ENCODE measurements at regions not wholly inside any gene's neighbourhood (a gene's known extent, or its start where the extent isn't known, plus 50 kb on each side); places are given as distances from the start of the nearest gene placed in this dataset.

DNA sequence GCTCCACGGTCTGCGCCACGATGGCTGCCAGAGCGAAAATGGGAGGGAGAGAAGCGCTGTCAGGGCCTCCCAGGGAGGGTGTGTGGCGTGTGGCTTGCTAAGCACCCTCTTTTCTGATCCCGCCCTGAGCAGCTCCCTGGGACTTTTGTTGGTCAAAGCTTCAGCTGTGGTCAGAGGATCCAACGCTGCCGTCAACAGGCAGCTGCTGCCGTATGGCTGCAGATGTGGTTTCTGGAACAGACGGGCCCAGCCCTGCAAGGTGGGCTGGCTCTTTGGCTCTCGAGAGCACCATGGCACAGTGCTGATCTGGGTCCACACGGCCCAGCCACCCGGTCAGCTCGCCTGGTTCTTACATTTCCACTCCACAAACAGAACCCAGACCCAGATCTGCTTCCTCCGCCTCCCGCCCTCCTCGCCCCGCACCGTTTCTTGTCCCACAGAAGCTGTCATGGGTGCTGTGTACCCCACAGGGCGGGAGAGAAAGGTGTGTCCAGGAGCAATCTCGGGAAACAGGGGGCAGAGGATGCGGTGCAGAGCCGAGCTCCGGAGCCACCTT, 86.0 kb upstream of the BHLHE23 start:
- TF ChIP-seq, protein P1, sequence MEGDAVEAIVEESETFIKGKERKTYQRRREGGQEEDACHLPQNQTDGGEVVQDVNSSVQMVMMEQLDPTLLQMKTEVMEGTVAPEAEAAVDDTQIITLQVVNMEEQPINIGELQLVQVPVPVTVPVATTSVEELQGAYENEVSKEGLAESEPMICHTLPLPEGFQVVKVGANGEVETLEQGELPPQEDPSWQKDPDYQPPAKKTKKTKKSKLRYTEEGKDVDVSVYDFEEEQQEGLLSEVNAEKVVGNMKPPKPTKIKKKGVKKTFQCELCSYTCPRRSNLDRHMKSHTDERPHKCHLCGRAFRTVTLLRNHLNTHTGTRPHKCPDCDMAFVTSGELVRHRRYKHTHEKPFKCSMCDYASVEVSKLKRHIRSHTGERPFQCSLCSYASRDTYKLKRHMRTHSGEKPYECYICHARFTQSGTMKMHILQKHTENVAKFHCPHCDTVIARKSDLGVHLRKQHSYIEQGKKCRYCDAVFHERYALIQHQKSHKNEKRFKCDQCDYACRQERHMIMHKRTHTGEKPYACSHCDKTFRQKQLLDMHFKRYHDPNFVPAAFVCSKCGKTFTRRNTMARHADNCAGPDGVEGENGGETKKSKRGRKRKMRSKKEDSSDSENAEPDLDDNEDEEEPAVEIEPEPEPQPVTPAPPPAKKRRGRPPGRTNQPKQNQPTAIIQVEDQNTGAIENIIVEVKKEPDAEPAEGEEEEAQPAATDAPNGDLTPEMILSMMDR (IDR thresholded peaks at IDR 0.05; ENCODE audit: low read length, missing control alignments), result no peak
- DNase-seq (ENCODE audit: low read depth), result no peak
- H3K4me3 ChIP-seq (replicated peaks; ENCODE audit: low read depth, low read length), result no peak overlapping the region

DNA sequence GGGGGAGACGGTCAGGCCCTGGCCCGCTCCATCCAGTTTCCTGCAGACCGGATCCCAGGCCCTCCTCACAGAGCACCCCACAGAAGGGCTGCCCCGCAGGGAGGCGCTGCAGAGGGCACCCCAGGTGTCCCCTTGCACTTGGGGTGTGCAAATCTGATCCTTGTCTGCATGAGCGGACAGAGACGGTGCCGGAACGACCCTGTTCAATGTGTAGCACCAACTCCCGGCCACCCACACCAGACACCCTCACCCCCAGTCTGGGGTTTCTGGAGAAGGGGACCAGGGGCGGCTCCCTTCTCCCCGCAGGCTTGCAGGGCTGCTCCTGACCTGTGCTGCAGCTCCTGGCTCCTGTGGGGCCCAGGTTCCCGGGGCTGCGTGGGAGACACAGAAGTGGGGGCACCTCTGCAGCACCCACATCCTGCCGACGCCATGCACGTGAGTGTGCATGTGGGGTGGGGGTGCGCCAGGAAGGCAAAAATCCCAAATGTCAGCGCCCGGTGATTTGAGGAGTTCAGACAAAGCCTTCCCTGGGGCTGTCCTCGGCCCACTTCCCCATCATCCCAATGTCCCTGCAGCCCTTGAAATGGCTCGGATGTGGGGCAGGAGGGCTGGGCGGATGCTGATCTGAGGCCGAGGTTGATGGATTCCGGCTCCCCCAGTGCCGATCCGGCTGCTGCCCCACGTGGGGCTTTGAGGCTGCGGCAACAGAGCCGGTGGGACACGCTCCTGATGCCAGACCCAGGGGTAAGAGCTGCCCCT, 85.3 kb upstream of the BHLHE23 start:
- TF ChIP-seq, protein P1 (IDR thresholded peaks at IDR 0.05; ENCODE audit: low read length, missing control alignments), result no peak

DNA sequence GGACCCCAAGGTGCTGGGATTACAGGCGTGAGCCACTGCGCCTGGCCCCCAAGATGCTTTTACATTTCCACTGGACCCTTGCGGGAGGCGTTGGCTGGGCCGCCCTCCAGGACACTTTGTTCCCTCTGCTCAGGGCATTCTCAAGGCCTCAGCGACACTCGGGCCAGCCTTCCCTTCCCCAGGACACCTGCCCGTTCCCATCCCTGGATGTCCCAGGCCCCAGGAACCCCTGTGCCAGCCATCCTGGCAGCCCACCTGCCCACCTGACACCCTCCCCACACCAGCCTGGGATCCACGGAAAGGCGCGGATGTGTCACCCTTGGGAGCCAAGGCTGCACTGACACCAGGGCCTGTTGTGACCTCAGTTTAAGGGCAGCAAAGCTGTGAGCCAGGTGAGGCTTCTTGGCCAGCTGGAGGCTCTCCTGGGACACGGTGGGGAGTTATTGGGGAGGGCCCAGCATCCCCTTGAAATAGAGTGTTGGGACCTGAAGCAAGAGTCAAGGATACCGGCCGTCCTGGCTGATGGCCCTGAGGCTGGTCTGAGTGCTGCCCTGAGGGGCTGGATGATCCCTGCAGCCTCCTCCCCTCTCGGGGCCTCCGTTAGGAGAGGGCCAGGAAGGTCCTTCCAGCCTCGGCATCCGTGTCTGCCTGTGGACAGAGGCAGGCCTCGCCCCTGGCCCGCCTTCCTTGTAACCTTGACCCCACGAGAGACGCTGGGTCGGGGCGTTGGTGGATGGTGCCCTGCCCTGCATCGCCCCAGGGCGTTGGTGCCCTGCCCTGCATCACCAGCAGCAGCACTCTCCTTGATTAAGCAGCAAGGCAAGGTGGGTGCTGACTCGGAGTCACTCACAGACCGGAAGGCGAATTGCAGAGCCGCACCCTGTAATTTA, 84.2 kb upstream of the BHLHE23 start:
- TF ChIP-seq, protein P1 (IDR thresholded peaks at IDR 0.05; ENCODE audit: low read length, missing control alignments), result no peak
- no peak for DNase-seq (ENCODE audit: low read depth)
- H3K4me3 ChIP-seq (replicated peaks; ENCODE audit: low read depth, low read length), result no peak overlapping the region

More for the DNA sequence above, 85.3 kb upstream of the BHLHE23 start:
- DNase-seq (ENCODE audit: low read depth), result no peak
- no peak overlapping the region for H3K4me3 ChIP-seq (replicated peaks; ENCODE audit: low read depth, low read length)

DNA sequence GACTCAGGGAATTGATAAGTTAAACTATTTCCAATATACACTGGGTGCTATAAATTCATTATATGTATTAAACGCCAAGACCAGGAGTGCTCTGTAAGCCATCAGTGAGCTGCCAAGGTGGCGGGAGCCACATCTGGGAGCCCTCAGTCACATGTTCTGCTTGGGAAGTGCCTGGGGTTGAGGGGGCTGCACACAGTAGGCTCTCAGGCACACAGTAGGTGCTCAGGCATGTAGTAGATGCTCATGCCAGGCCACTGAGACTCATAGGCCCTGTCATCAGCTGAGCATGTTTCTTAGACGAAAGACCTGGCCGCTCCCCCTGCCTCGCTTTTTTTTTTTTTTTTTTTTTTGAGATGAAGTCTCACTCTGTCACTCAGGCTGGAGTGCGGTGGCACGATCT, 83.3 kb upstream of the BHLHE23 start:
- DNase-seq (ENCODE audit: low read depth), result no peak
- TF ChIP-seq, protein P1 (IDR thresholded peaks at IDR 0.05; ENCODE audit: low read length, missing control alignments), result no peak
- H3K4me3 ChIP-seq (replicated peaks; ENCODE audit: low read depth, low read length), result no peak overlapping the region

DNA sequence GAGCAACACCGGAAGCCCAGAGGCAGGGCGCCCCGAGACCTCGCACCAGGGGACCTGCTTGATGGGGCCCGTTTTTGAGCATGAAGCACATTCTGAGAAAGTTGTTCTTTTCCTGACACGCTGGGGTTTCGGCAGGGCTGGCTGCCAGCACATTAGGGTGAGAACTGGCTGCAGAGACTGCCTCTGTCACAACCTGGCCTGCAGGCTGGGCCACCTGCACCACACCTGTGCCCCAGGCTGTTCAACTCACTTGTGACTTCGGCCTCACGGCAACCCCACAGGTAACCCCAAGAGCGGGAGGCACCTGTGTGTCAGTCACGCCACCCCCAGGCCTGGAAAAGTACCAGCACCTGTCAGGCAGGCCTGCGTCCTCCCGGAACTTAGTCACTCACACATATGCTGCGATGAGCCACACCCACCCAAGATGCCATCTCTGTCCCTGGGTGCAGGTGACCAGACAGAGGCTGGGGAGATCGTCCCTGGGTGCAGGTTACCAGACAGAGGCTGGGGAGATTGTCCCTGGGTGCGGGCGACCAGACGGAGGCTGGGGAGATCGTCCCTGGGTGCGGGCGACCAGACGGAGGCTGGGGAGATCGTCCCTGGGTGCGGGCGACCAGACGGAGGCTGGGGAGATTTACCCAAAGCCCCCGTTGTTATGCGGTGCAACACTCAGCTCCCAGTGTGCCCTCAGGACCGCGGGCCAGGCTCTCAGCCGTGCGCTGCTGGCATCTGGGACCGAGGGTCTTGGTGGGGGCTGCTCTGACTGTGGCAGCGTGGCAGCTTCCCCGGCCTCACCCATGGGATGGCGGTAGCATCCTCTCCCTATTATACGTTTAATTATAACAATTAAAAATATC, 82.5 kb upstream of the BHLHE23 start:
- no peak for DNase-seq (ENCODE audit: low read depth)
- TF ChIP-seq, protein P1 (IDR thresholded peaks at IDR 0.05; ENCODE audit: low read length, missing control alignments), result no peak

More for the DNA sequence above, 82.5 kb upstream of the BHLHE23 start:
- no peak overlapping the region for H3K4me3 ChIP-seq (replicated peaks; ENCODE audit: low read depth, low read length)
